ENCODE measurements at regions not wholly inside any gene's neighbourhood (a gene's known extent, or its start where the extent isn't known, plus 50 kb on each side); places are given as distances from the start of the nearest gene placed in this dataset.

DNA sequence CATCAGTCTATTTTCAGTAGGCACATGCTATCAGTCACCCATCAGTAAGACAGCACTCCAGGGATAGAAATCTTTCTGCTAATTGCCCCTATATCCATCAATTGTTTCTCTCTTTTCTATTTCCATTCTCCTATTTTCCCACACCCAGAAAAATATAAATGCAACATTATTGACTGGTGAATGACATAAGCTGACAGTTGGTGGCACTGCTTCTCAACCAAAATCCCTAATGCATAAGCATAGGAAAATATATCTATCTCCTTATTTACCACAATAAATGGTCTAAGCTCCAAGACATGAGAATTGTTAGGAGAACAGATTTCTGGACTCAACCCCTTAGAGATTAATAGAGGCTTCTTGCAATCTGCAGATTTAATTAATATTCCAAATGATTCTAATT is 64.0 kb upstream of the REG3A start:
- no peak overlapping the region for H2AFZ ChIP-seq (ENCODE audit: low read depth, low read length)
- H3K9ac ChIP-seq (ENCODE audit: low read length), result no peak overlapping the region
- no peaks in the 10 kb centered on the region for H3K9me2 ChIP-seq (ENCODE audit: insufficient read depth, low read length)
- H3K36me3 ChIP-seq (ENCODE audit: insufficient read depth, low read length), result no peaks in the 10 kb centered on the region
- H3F3A ChIP-seq (ENCODE audit: insufficient read depth, low read length, poor library complexity, severe bottlenecking), result no peaks in the 10 kb centered on the region
- H3K4me2 ChIP-seq (ENCODE audit: low read length), result no peak overlapping the region
- H4K20me1 ChIP-seq (ENCODE audit: insufficient read depth), result no peaks in the 10 kb centered on the region
- no peak overlapping the region for H3K4me3 ChIP-seq (ENCODE audit: low read length)
- no peaks in the 10 kb centered on the region for H3K9me3 ChIP-seq (ENCODE audit: low read length)
- H3K79me2 ChIP-seq (replicated peaks; ENCODE audit: insufficient read depth, low read length), result no peaks in the 10 kb centered on the region
- H3K27ac ChIP-seq (ENCODE audit: low read length), result no peak overlapping the region
- no peaks in the 10 kb centered on the region for H3K27me3 ChIP-seq (ENCODE audit: insufficient read depth, low read depth, low read length)
- TF ChIP-seq, protein P1, sequence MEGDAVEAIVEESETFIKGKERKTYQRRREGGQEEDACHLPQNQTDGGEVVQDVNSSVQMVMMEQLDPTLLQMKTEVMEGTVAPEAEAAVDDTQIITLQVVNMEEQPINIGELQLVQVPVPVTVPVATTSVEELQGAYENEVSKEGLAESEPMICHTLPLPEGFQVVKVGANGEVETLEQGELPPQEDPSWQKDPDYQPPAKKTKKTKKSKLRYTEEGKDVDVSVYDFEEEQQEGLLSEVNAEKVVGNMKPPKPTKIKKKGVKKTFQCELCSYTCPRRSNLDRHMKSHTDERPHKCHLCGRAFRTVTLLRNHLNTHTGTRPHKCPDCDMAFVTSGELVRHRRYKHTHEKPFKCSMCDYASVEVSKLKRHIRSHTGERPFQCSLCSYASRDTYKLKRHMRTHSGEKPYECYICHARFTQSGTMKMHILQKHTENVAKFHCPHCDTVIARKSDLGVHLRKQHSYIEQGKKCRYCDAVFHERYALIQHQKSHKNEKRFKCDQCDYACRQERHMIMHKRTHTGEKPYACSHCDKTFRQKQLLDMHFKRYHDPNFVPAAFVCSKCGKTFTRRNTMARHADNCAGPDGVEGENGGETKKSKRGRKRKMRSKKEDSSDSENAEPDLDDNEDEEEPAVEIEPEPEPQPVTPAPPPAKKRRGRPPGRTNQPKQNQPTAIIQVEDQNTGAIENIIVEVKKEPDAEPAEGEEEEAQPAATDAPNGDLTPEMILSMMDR (IDR thresholded peaks at IDR 0.05; ENCODE audit: poor library complexity, severe bottlenecking), result peak; percentile 78
- peak; percentile 85 for TF ChIP-seq RAD21 (conservative IDR thresholded peaks at IDR 0.05)
- peak; percentile 86 for TF ChIP-seq SMC3 (conservative IDR thresholded peaks at IDR 0.05; ENCODE audit: poor library complexity)
- TF ChIP-seq EP300 (conservative IDR thresholded peaks at IDR 0.05; ENCODE audit: poor library complexity, severe bottlenecking), result peak; percentile 37
- TF ChIP-seq EZH2 (IDR thresholded peaks at IDR 0.05; ENCODE audit: borderline replicate concordance, insufficient read depth, low read length, poor library complexity, severe bottlenecking), result no peak
- TF ChIP-seq, protein P2, sequence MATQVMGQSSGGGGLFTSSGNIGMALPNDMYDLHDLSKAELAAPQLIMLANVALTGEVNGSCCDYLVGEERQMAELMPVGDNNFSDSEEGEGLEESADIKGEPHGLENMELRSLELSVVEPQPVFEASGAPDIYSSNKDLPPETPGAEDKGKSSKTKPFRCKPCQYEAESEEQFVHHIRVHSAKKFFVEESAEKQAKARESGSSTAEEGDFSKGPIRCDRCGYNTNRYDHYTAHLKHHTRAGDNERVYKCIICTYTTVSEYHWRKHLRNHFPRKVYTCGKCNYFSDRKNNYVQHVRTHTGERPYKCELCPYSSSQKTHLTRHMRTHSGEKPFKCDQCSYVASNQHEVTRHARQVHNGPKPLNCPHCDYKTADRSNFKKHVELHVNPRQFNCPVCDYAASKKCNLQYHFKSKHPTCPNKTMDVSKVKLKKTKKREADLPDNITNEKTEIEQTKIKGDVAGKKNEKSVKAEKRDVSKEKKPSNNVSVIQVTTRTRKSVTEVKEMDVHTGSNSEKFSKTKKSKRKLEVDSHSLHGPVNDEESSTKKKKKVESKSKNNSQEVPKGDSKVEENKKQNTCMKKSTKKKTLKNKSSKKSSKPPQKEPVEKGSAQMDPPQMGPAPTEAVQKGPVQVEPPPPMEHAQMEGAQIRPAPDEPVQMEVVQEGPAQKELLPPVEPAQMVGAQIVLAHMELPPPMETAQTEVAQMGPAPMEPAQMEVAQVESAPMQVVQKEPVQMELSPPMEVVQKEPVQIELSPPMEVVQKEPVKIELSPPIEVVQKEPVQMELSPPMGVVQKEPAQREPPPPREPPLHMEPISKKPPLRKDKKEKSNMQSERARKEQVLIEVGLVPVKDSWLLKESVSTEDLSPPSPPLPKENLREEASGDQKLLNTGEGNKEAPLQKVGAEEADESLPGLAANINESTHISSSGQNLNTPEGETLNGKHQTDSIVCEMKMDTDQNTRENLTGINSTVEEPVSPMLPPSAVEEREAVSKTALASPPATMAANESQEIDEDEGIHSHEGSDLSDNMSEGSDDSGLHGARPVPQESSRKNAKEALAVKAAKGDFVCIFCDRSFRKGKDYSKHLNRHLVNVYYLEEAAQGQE (IDR thresholded peaks at IDR 0.05; ENCODE audit: borderline replicate concordance), result no peak

DNA sequence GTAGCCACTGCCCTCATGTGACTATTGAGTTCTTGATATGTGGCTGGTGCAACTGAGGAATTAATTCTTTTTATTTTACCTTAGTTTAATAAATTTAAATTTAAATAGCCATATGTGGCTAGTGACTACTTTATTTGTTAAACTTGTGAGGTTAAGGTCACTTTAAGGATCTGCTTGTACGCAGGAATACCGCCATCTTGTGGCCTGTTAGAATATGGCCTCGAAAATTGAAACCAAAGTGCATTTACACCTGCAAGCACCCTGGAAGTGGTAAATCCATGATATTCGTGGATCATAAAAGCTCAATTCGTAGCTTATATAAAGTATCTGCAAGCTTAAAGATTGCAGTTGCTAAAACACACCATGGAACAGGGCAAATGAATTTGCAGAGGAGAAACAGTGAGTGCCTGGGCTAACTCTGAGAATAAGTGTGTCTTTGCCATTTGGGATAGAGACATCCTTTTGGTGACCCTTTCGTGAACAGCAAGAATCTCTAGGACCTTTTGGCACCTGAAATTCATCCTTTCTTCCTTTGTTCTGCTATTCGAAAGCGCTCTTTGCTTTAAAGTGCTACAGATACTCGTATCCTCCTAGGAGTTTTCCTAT is 59.9 kb upstream of the REG3A start:
- H3K36me3 ChIP-seq (ENCODE audit: insufficient read depth, low read length), result no peaks in the 10 kb centered on the region
- H3K9me3 ChIP-seq (ENCODE audit: low read length), result no peaks in the 10 kb centered on the region
- H4K20me1 ChIP-seq (ENCODE audit: insufficient read depth), result no peaks in the 10 kb centered on the region
- no peaks in the 10 kb centered on the region for H3F3A ChIP-seq (ENCODE audit: insufficient read depth, low read length, poor library complexity, severe bottlenecking)
- no peak overlapping the region for H2AFZ ChIP-seq (ENCODE audit: low read depth, low read length)
- no peak overlapping the region for H3K4me2 ChIP-seq (ENCODE audit: low read length)
- no peak overlapping the region for H3K4me3 ChIP-seq (ENCODE audit: low read length)
- TF ChIP-seq EP300 (conservative IDR thresholded peaks at IDR 0.05; ENCODE audit: poor library complexity, severe bottlenecking), result no peak
- TF ChIP-seq RAD21 (conservative IDR thresholded peaks at IDR 0.05), result peak; percentile 85
- TF ChIP-seq SMC3 (conservative IDR thresholded peaks at IDR 0.05; ENCODE audit: poor library complexity), result peak; percentile 87
- TF ChIP-seq, protein P1 (IDR thresholded peaks at IDR 0.05; ENCODE audit: poor library complexity, severe bottlenecking), result peak; percentile 86
- no peaks in the 10 kb centered on the region for H3K79me2 ChIP-seq (replicated peaks; ENCODE audit: insufficient read depth, low read length)
- no peak overlapping the region for H3K9ac ChIP-seq (ENCODE audit: low read length)
- no peak overlapping the region for H3K27ac ChIP-seq (ENCODE audit: low read length)
- H3K27me3 ChIP-seq (ENCODE audit: insufficient read depth, low read depth, low read length), result no peaks in the 10 kb centered on the region
- H3K9me2 ChIP-seq (ENCODE audit: insufficient read depth, low read length), result no peaks in the 10 kb centered on the region

Data from neural cell (in vitro differentiated cells).